Prostate gland (tissue), 2 donors: ENCODE measurements at regions not wholly inside any gene's neighbourhood (a gene's known extent, or its start where the extent isn't known, plus 50 kb on each side); places are given as distances from the start of the nearest gene placed in this dataset.

Experiments
- CTCF ChIP-seq, 4 experiments: fragments of 200-600 bp in 2 of 4; fragments of 450-650 bp in 2 of 4; sonication (generic) in 2 of 4; IDR thresholded peaks; 1 replicate in 3 of 4; 2 replicates in 1 of 4; pipeline ENCODE4 v1.5.1; 2016 to 2019; ENCODE audit warnings: antibody characterized with exemption in 4 of 4, mild to moderate bottlenecking in 2 of 4, moderate library complexity in 2 of 4
- POLR2A ChIP-seq: fragments of 450-650 bp; IDR thresholded peaks from one replicate; pipeline ENCODE4 v1.6.1; 2016; ENCODE audit warnings: antibody characterized with exemption, mild to moderate bottlenecking
- POLR2AphosphoS5 ChIP-seq: sonication (generic); formaldehyde crosslinking; IDR thresholded peaks from one replicate; pipeline ENCODE4 v1.6.1; 2017; ENCODE audit warnings: antibody characterized with exemption

- TF ChIP-seq POLR2A (no peak), POLR2AphosphoS5 (no peak), CTCF (IDR thresholded peaks at IDR 0.05) (no peak)
These were observed 157.5 kb upstream of the SMIM31 start for GRCh38 chr4:164596318-164596878.
